ENCODE measurements at regions not wholly inside any gene's neighbourhood (a gene's known extent, or its start where the extent isn't known, plus 50 kb on each side); places are given as distances from the start of the nearest gene placed in this dataset.

DNA sequence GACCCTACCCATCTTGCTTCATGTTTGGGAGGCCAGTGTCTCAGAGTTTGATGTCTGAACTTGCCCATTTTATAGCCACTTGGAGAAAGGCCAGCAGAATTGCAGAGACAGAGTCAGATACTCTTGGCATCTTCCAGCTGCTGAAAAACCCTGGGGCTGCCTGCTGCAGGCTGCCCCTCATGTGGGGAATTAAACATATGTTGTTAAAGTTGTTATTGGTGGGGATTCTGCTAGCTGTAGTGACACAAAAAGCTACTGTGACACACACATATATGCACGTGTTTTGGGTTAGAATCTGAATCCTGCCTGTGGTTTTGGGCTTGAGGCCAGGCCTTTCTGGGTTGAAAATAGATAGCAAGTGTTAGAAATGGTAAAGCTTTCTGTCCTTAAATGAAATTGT, 1288.4 kb downstream of the AACS start:
- no peak for TF ChIP-seq ZFX (IDR thresholded peaks at IDR 0.05; ENCODE audit: borderline replicate concordance)
- TF ChIP-seq, protein P1, sequence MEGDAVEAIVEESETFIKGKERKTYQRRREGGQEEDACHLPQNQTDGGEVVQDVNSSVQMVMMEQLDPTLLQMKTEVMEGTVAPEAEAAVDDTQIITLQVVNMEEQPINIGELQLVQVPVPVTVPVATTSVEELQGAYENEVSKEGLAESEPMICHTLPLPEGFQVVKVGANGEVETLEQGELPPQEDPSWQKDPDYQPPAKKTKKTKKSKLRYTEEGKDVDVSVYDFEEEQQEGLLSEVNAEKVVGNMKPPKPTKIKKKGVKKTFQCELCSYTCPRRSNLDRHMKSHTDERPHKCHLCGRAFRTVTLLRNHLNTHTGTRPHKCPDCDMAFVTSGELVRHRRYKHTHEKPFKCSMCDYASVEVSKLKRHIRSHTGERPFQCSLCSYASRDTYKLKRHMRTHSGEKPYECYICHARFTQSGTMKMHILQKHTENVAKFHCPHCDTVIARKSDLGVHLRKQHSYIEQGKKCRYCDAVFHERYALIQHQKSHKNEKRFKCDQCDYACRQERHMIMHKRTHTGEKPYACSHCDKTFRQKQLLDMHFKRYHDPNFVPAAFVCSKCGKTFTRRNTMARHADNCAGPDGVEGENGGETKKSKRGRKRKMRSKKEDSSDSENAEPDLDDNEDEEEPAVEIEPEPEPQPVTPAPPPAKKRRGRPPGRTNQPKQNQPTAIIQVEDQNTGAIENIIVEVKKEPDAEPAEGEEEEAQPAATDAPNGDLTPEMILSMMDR (IDR thresholded peaks at IDR 0.05) = no peak
- no peak overlapping the region for H3K27ac ChIP-seq

DNA sequence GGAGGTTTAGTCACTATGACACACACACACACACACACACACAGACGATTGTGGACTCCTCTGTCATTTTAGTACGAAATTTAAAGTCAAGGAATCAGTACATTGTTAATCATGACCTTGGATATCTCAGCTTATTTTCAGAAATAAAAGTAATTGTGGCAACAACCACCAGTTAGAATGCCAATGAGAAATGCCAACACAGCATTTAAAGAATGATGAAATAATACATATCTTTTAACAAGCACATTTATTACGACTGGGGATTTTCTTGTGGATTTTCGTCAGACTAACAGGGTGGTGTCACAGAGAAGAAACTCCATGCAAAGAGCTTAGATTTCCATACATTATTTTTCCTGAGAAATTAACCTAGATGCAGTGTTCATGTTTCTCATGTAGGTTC, 1289.4 kb downstream of the AACS start:
- H3K27ac ChIP-seq = no peak overlapping the region
- TF ChIP-seq, protein P1 (IDR thresholded peaks at IDR 0.05) = no peak
- TF ChIP-seq ZFX (IDR thresholded peaks at IDR 0.05; ENCODE audit: borderline replicate concordance) = no peak

DNA sequence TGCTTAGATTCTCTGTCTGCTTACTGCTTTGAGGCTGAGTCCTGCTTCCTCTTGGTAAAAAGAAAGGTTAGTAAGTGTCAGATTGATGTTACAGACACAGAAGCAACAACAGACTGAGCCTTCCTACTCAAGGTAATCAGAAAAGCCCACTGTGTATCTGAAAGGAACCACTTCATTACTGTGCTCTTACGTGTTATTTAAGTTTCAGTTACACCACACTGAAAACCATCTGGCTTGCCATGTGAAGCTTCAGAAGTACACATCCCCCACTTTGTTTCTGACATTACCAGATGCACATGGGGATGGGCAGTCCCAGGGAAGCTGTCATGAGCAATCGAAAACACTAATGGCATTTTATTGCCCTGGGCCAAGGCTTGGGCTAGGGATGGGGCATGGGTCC, 1290.1 kb downstream of the AACS start:
- H3K27ac ChIP-seq = no peak overlapping the region
- no peak for TF ChIP-seq ZFX (IDR thresholded peaks at IDR 0.05; ENCODE audit: borderline replicate concordance)
- TF ChIP-seq, protein P1 (IDR thresholded peaks at IDR 0.05) = no peak

DNA sequence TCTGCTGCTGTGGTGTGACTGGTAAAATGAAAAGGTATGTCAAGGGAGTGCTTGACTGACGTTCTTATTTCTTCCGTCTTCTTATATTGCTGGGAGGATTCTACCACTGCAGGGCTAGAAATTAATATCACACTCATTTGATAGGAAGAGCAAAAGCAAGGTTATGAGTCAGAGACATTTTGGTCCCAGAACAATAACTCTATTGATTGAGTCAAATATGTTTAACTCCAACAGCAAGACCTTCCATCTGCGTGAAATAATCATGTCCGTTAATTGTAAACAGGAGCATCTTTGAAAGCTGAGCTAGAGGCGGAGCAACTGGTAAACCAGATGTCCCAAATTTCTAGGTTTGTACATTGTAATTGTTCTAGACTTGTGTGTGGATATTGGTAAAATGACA, 1293.6 kb downstream of the AACS start:
- TF ChIP-seq, protein P1 (IDR thresholded peaks at IDR 0.05) = no peak
- no peak for TF ChIP-seq ZFX (IDR thresholded peaks at IDR 0.05; ENCODE audit: borderline replicate concordance)

DNA sequence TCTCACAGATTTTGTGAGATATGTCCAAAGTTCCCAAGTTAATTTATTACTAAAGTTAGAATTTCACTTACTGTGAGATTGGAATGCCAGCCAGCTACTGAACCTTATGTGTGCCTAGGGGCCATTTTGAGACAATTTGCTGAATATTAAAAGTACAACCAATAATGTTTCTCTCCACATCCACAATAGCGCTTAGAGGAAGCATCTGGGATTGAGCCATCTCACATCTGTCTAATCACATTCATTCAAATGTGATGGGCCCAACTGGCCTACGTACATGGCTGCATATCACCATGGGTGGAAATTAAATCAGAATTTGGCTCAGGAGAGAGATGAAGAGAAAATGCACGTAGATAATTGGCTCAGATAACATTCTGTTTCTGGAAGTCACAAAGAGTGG, 1294.0 kb downstream of the AACS start:
- TF ChIP-seq, protein P1 (IDR thresholded peaks at IDR 0.05) = no peak
- TF ChIP-seq ZFX (IDR thresholded peaks at IDR 0.05; ENCODE audit: borderline replicate concordance) = no peak
- no peak overlapping the region for H3K27ac ChIP-seq

More for the DNA sequence above, 1293.6 kb downstream of the AACS start:
- H3K27ac ChIP-seq = no peak overlapping the region

DNA sequence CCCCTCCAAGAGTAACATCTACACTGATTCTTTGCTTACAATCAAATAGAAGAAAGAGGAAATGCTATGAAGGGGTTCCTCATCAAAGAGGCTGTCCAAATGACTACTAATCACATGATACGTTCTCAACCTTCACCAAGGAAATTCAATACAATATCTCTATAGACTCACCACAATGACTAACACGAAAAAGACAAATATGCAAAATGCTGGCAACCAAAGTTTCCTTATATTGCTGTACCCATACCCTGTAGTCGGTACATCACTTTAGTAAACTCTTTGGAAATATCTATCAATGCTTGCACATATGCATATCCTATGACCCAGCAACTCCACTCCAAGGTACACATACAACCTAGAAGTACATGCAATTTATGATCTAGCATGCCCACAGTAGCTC, 1296.6 kb downstream of the AACS start:
- TF ChIP-seq, protein P1 (IDR thresholded peaks at IDR 0.05) = no peak
- no peak for TF ChIP-seq ZFX (IDR thresholded peaks at IDR 0.05; ENCODE audit: borderline replicate concordance)

DNA sequence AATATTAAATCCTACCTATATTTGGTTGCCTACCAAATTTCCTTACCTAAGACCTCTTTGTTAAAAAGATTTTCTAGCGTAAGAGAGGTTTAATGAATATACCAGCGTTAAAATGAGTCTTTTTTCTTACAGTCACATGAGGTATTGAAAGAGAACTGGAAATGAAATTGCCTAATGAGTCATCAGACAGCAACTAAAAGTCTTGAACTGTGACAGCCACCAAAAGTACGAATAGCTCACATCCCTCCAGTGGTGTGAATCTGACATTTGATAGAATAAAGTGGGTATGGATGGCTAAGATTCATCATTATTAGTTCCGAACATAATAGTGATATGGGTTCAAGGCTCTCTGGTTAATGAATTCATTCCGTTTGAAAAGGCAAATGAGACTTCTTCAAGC, 1297.3 kb downstream of the AACS start:
- H3K27ac ChIP-seq = no peak overlapping the region
- no peak for TF ChIP-seq ZFX (IDR thresholded peaks at IDR 0.05; ENCODE audit: borderline replicate concordance)
- TF ChIP-seq, protein P1 (IDR thresholded peaks at IDR 0.05) = no peak

More for the DNA sequence above, 1296.6 kb downstream of the AACS start:
- no peak overlapping the region for H3K27ac ChIP-seq
